ENCODE measurements at regions not wholly inside any gene's neighbourhood (a gene's known extent, or its start where the extent isn't known, plus 50 kb on each side); places are given as distances from the start of the nearest gene placed in this dataset.

DNA sequence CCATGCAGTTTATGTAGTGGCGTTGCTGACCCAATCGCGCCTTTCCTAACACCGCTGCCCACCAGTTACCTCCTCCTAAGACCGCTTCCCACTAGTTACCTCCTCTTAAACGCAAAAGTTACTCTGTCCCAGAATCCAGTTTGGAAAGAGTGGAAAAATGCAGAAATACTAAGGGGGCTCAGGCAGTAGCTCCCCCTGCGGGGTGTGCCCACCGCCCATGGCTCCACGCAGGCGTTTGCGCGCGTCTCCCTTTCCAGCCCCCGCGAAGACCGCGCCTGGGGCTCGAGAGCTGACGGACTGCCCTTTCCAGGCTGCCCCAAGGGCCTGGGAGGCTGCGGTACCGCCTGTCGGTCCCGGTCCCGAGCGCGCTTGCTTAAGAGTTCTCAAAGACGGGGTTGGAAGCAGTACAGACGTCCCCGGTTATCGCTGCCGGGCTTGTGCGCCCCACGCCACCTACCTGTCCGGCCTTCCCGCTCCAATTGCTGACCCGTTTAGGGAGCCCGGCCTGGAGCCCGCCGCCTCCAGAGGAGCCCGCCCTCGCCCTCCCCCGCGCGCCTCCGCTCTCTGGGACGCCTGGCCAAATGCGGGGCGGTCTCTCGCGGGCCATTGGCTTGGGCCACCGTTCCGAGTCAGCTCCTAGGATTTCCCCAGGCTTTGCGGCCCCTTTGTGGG, 414.1 kb upstream of the ESRRG start:
- TF ChIP-seq POLR2A (IDR thresholded peaks at IDR 0.05; ENCODE audit: low read depth, low read length): no peak
- TF ChIP-seq TAF1 (IDR thresholded peaks at IDR 0.05; ENCODE audit: low read depth, low read length): no peak
- TF ChIP-seq POLR2AphosphoS5 (IDR thresholded peaks at IDR 0.05; ENCODE audit: low read depth, low read length): no peak
- TF ChIP-seq SPI1 (IDR thresholded peaks at IDR 0.05; ENCODE audit: low read depth, low read length): no peak
- TF ChIP-seq POU2F2 (IDR thresholded peaks at IDR 0.05; ENCODE audit: low read depth, low read length): no peak
- TF ChIP-seq PAX5 (IDR thresholded peaks at IDR 0.05; ENCODE audit: insufficient read depth, low read length, severe bottlenecking): no peak

All from GM12891 (cell line).